Gastroesophageal sphincter (tissue), 3 donors: ENCODE measurements at regions not wholly inside any gene's neighbourhood (a gene's known extent, or its start where the extent isn't known, plus 50 kb on each side); places are given as distances from the start of the nearest gene placed in this dataset.
"Not testable (repeated sequence)": the region's sequence is repeated elsewhere in the genome, so short reads cannot be mapped to it uniquely, and the experiment has no call there.

Source experiments
- EP300 ChIP-seq: sonication (generic); formaldehyde crosslinking; IDR thresholded peaks from one replicate; pipeline ENCODE4 v1.6.1; 2017; ENCODE audit warnings: antibody characterized with exemption, mild to moderate bottlenecking
- POLR2A ChIP-seq, 2 donors: fragments of 450-650 bp; IDR thresholded peaks; one replicate each; pipeline ENCODE4 v1.6.1; 2017; ENCODE audit warnings: antibody characterized with exemption in 2 of 2, mild to moderate bottlenecking in 2 of 2, moderate library complexity in 1 of 2
- POLR2AphosphoS5 ChIP-seq: sonication (generic); formaldehyde crosslinking; IDR thresholded peaks from one replicate; pipeline ENCODE4 v1.6.1; 2017; ENCODE audit warnings: antibody characterized with exemption
- TF ChIP-seq, protein P1 (sequence below), 4 experiments: fragments of 200-600 bp in 2 of 4; fragments of 450-650 bp in 2 of 4; sonication (generic) in 1 of 4; IDR thresholded peaks; one replicate each; pipeline ENCODE4 v1.5.1; 2017 to 2019; ENCODE audit warnings: antibody characterized with exemption in 4 of 4, mild to moderate bottlenecking in 2 of 4, moderate library complexity in 2 of 4

DNA sequence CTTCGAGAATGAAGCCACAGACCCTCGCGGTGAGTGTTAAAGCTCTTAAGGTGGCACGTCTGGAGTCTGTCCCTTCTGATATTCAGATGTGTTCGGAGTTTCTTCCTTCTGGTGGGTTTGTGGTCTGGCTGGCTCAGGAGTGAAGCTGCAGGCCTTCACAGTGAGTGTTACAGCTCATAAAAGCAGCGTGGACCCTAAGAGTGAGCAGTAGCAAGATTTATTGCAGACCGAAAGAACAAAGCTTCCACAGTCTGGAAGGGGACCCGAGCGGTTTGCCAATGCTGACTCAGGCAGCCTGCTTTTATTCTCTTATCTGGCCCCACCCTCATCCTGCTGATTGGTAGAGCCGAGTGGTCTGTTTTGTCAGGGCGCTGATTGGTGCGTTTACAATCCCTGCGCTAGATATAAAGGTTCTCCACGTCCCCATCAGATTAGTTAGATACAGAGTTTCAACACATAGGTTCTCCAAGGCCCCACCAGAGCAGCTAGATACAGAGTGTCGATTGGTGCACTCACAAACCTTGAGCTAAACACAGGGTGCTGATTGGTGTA lies 758.1 kb downstream of the SLC6A15 start:
- TF ChIP-seq, protein P1, sequence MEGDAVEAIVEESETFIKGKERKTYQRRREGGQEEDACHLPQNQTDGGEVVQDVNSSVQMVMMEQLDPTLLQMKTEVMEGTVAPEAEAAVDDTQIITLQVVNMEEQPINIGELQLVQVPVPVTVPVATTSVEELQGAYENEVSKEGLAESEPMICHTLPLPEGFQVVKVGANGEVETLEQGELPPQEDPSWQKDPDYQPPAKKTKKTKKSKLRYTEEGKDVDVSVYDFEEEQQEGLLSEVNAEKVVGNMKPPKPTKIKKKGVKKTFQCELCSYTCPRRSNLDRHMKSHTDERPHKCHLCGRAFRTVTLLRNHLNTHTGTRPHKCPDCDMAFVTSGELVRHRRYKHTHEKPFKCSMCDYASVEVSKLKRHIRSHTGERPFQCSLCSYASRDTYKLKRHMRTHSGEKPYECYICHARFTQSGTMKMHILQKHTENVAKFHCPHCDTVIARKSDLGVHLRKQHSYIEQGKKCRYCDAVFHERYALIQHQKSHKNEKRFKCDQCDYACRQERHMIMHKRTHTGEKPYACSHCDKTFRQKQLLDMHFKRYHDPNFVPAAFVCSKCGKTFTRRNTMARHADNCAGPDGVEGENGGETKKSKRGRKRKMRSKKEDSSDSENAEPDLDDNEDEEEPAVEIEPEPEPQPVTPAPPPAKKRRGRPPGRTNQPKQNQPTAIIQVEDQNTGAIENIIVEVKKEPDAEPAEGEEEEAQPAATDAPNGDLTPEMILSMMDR (IDR thresholded peaks at IDR 0.05) = not testable (repeated sequence)
- not testable (repeated sequence) for TF ChIP-seq POLR2A (IDR thresholded peaks at IDR 0.05); POLR2AphosphoS5; EP300
